K562 (cell line): ENCODE measurements at regions not wholly inside any gene's neighbourhood (a gene's known extent, or its start where the extent isn't known, plus 50 kb on each side); places are given as distances from the start of the nearest gene placed in this dataset.

Source experiments
- ATAC-seq: fragments of 200-7000 bp; cut with Tn5 transposase; 3 replicates; pipeline ENCODE4 v1.9.1; 2020; ENCODE audit warnings: moderate library complexity
- BruUV-seq: library from RNA; stranded (reverse); fragments of 400-500 nt; replicated peaks from 2 replicates; lab custom pipeline; 2021; lab: Mats Ljungman, UMichigan
- CTCF ChIA-PET: fragments of 300-600 bp; formaldehyde crosslinking; extraction: SDS; loops from one replicate; lab custom pipeline; 2021; ENCODE audit warnings: low intra/inter-chr PET ratio; lab: Yijun Ruan, JAX
- POLR2A ChIA-PET: fragments of 300-600, 350-650 bp; sonication (Branson Sonifier 250); formaldehyde crosslinking; extraction: SDS; loops from one replicate; lab custom pipeline; 2021; ENCODE audit warnings: antibody characterized with exemption, inconsistent platforms; lab: Yijun Ruan, JAX
- DNase-seq, 4 experiments: peaks; one replicate each; pipeline versions ENCODE4 v3.0.0 to v3.0.0-alpha.2; 2011 to 2018; ENCODE audit warnings: low spot score in 3 of 4, mixed read lengths in 3 of 4; ENCODE audit errors: extremely low read depth in 1 of 4
- FAIRE-seq: peaks from 2 replicates; lab custom pipeline; 2011; peaks lifted over from hg19 to GRCh38; lab: Jason Lieb, UNC
- H2AFZ ChIP-seq: 2 replicates; pipeline ENCODE4 v1.6.0; 2011; ENCODE audit warnings: low read depth, low read length, control low read depth, inconsistent platforms
- H3K27ac ChIP-seq: fragments of 200-600 bp; 3 replicates; pipeline ENCODE4 v1.8.0; 2011; ENCODE audit warnings: low read depth, mild to moderate bottlenecking, control low read depth, inconsistent platforms, low read length, moderate library complexity, mixed read lengths; ENCODE audit errors: extremely low read depth
- H3K27me3 ChIP-seq, 2 experiments: fragments of 300-600 bp in 1 of 2; 2 replicates in 1 of 2; 3 replicates in 1 of 2; pipeline versions ENCODE4 v1.6.0 to v1.8.0; 2011; ENCODE audit warnings: inconsistent platforms in 2 of 2, low read length in 2 of 2, mild to moderate bottlenecking in 1 of 2, mixed read lengths in 1 of 2, moderate library complexity in 1 of 2; ENCODE audit not compliant: control insufficient read depth in 2 of 2, insufficient read depth in 2 of 2
- H3K36me3 ChIP-seq: fragments of 300-600 bp; 3 replicates; pipeline ENCODE4 v1.8.0; 2011; ENCODE audit warnings: mild to moderate bottlenecking, low read length, inconsistent platforms; ENCODE audit not compliant: control insufficient read depth, insufficient read depth
- H3K4me1 ChIP-seq, 2 experiments: fragments of 200-600 bp in 1 of 2; replicated peaks in 1 of 2; 2 replicates in 1 of 2; 3 replicates in 1 of 2; pipeline versions ENCODE4 v1.5.1 to v1.8.0; 2011; ENCODE audit warnings: inconsistent platforms in 2 of 2, low read length in 2 of 2, mild to moderate bottlenecking in 1 of 2, mixed read lengths in 1 of 2, moderate library complexity in 1 of 2; ENCODE audit not compliant: control insufficient read depth in 2 of 2, insufficient read depth in 2 of 2
- H3K4me2 ChIP-seq: 2 replicates; pipeline ENCODE4 v1.6.1; 2011; ENCODE audit warnings: low read length, control low read depth, inconsistent platforms, mixed read lengths; ENCODE audit not compliant: insufficient read depth
- H3K4me3 ChIP-seq: fragments of 200-600 bp; sonication (generic), shearing (Covaris generic); 2 replicates; pipeline ENCODE4 v1.5.1; 2016; ENCODE audit warnings: control low read depth, inconsistent platforms
- H3K79me2 ChIP-seq: fragments of 200-600 bp; 3 replicates; pipeline ENCODE4 v1.8.0; 2011; ENCODE audit warnings: low read length, inconsistent platforms; ENCODE audit not compliant: control insufficient read depth, insufficient read depth
- H3K9ac ChIP-seq, 2 experiments: 2 replicates each; pipeline versions ENCODE4 v1.6.0 to v1.6.1; 2011; ENCODE audit warnings: low read depth in 2 of 2, low read length in 2 of 2, control low read depth in 1 of 2, inconsistent platforms in 1 of 2, mild to moderate bottlenecking in 1 of 2, mixed read lengths in 1 of 2; ENCODE audit not compliant: insufficient read depth in 1 of 2
- H3K9me1 ChIP-seq: one replicate; pipeline ENCODE4 v1.6.0; 2011; ENCODE audit warnings: inconsistent platforms, mild to moderate bottlenecking, low read length, moderate library complexity; ENCODE audit not compliant: control insufficient read depth, insufficient read depth
- H3K9me3 ChIP-seq: replicated peaks from 2 replicates; pipeline ENCODE4 v1.5.1; 2011; ENCODE audit warnings: low read depth, low read length, inconsistent platforms; ENCODE audit not compliant: control insufficient read depth, insufficient read depth
- H4K20me1 ChIP-seq: replicated peaks from 2 replicates; pipeline ENCODE4 v1.6.1; 2011; ENCODE audit warnings: low read length, inconsistent platforms, mixed read lengths; ENCODE audit not compliant: control insufficient read depth, insufficient read depth
- CBX8 ChIP-seq: fragments of 200-600 bp; sonication (generic); IDR thresholded peaks from 2 replicates; pipeline ENCODE4 v1.6.1; 2012; ENCODE audit warnings: borderline replicate concordance, mixed run types, low read depth, mild to moderate bottlenecking, moderate library complexity, mixed read lengths, low read length, control low read depth, inconsistent platforms; ENCODE audit not compliant: poor library complexity, severe bottlenecking; ENCODE audit errors: extremely low read depth
- CREB1 ChIP-seq, 2 experiments: sonication (generic) in 1 of 2; formaldehyde crosslinking in 1 of 2; IDR thresholded peaks; 2 replicates each; pipeline versions ENCODE4 v1.6.1 to v1.8.0; 2012 to 2022; ENCODE audit warnings: inconsistent platforms in 1 of 2, mild to moderate bottlenecking in 1 of 2, missing genetic modification reagents in 1 of 2, moderate library complexity in 1 of 2
- CXXC5 ChIP-seq: fragments of 250-450 bp; sonication (Bioruptor Pico); IDR thresholded peaks from 2 replicates; pipeline ENCODE4 v1.8.0; 2022; ENCODE audit warnings: inconsistent platforms, mild to moderate bottlenecking, moderate library complexity
- ETV5 ChIP-seq: sonication (generic); formaldehyde crosslinking; IDR thresholded peaks from 2 replicates; pipeline ENCODE4 v1.4.0; 2020; ENCODE audit warnings: low read depth, mild to moderate bottlenecking, missing genetic modification reagents
- KDM5B ChIP-seq: fragments of 200-600 bp; sonication (generic); IDR thresholded peaks from 2 replicates; pipeline ENCODE4 v1.6.1; 2012; ENCODE audit warnings: low read depth, mild to moderate bottlenecking, moderate library complexity, low read length, control low read depth, inconsistent platforms; ENCODE audit not compliant: insufficient replicate concordance
- MEIS2 ChIP-seq: fragments of 450-650 bp; IDR thresholded peaks from 2 replicates; pipeline ENCODE4 v1.6.1; 2014; ENCODE audit warnings: mild to moderate bottlenecking; ENCODE audit not compliant: partially characterized antibody
- NR2C2 ChIP-seq, 2 experiments: fragments of 200-800 bp in 1 of 2; sonication (Bioruptor generic) in 1 of 2; sonication (generic) in 1 of 2; formaldehyde crosslinking in 1 of 2; IDR thresholded peaks; 2 replicates each; pipeline versions ENCODE4 v1.6.1 to v1.8.0; 2016 to 2022; ENCODE audit warnings: mild to moderate bottlenecking in 1 of 2, missing compliant biosample characterization in 1 of 2, missing genetic modification characterization in 1 of 2, missing genetic modification reagents in 1 of 2
- PHF21A ChIP-seq: fragments of 450-650 bp; IDR thresholded peaks from 2 replicates; pipeline ENCODE4 v1.6.1; 2017; ENCODE audit warnings: low read depth, borderline replicate concordance
- POLR2AphosphoS5 ChIP-seq: IDR thresholded peaks from 2 replicates; pipeline ENCODE4 v1.6.1; 2011; ENCODE audit warnings: mild to moderate bottlenecking, low read depth, low read length, moderate library complexity; ENCODE audit not compliant: control insufficient read depth, insufficient read depth
- POLR2B ChIP-seq: fragments of 450-650 bp; IDR thresholded peaks from 2 replicates; pipeline ENCODE4 v1.6.1; 2018; ENCODE audit warnings: low read depth; ENCODE audit not compliant: partially characterized antibody
- RBM39 ChIP-seq: fragments of 200-400 bp; formaldehyde crosslinking; optimal IDR thresholded peaks from 2 replicates; pipeline ENCODE3; 2018; ENCODE audit warnings: low read depth, low read length
- SAFB ChIP-seq: fragments of 200-400 bp; formaldehyde crosslinking; IDR thresholded peaks from 2 replicates; pipeline ENCODE4 v1.6.1; 2017; ENCODE audit warnings: low read depth, low read length, borderline replicate concordance
- SIN3B ChIP-seq: fragments of 450-650 bp; IDR thresholded peaks from 2 replicates; pipeline ENCODE4 v1.6.1; 2017; ENCODE audit warnings: low read depth, mild to moderate bottlenecking, moderate library complexity
- WGBS: fragments of 100-300 bp; shearing (Covaris generic); methylation state at CpG from one replicate; pipeline ENCODE4 v1.1.6; 2016; ENCODE audit warnings: low coverage, mixed read lengths; ENCODE audit not compliant: insufficient coverage; ENCODE audit errors: missing lambda C conversion rate; 5-methylcytosine and 5-hydroxymethylcytosine counted together
- in situ Hi-C: fragments of 300-500 bp; cut with MboI; formaldehyde crosslinking; loops from 4 replicates; pipeline ENCODE4 v1.15.0; 2018; ENCODE audit warnings: inconsistent platforms, mixed read lengths
- intact Hi-C: fragments of 100-400 bp; cut with micrococcal nuclease; formaldehyde crosslinking; loops from 2 replicates; pipeline ENCODE4 v1.14.2; 2022
- TF ChIP-seq, protein P1 (sequence below): fragments of 450-650 bp; formaldehyde crosslinking; IDR thresholded peaks from 2 replicates; pipeline ENCODE4 v1.4.0; 2020; ENCODE audit warnings: mild to moderate bottlenecking
- TF ChIP-seq, protein P2 (sequence below), 2 experiments: fragments of 250-450 bp in 1 of 2; fragments of 450-650 bp in 1 of 2; sonication (Bioruptor Pico) in 1 of 2; IDR thresholded peaks; 2 replicates each; pipeline versions ENCODE4 v1.6.1 to v1.8.0; 2016 to 2021; ENCODE audit warnings: mild to moderate bottlenecking in 2 of 2, moderate library complexity in 2 of 2, missing compliant biosample characterization in 1 of 2, missing genetic modification characterization in 1 of 2

DNA sequence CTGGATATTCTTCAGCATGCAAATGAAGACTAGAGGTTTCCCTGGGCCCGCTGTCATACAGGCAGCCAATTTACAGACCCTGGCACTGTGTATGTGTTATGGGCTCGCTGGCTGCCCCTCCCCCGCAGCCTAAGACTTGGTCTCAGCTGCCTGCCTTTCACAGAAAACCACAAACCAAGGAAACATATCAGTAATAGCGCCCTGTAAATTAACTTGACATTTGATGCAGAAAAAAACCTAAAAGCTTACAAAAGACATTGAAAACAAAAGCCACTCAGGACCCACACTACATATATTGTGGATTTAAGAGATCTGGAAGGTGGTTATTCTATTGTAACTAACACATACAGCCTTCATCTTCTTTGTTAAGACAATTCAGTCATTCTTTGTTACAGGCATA, 287.0 kb upstream of the TMEM161B start:
- Histone ChIP-seq H3K4me2 (no peak overlapping the region), H2AFZ (no peak overlapping the region), H3K4me1 (no peaks in the 10 kb centered on the region), H4K20me1 (no peaks in the 10 kb centered on the region), H3K79me2 (no peaks in the 10 kb centered on the region), H3K36me3 (no peaks in the 10 kb centered on the region), H3K9me1 (no peaks in the 10 kb centered on the region), H3K4me3 (no peak overlapping the region), H3K27ac (no peak overlapping the region), H3K27me3 (no peaks in the 10 kb centered on the region), H3K9me3 (no peaks in the 10 kb centered on the region), H3K9ac (no peak overlapping the region)
- ChIA-PET CTCF (no interaction called here), POLR2A (no interaction called here)
- BruUV-seq, result no TSS peak
- intact Hi-C loops, result no loop called here
- DNase-seq, result peak in 2 of 4 experiments; percentile 5
- no peak for FAIRE-seq
- 0% methylated on average over 4 of the region's 4 CpGs for WGBS
- peak; percentile 39 for TF ChIP-seq MEIS2
- TF ChIP-seq SAFB, result no peak
- in situ Hi-C loops, result no loop called here
- ATAC-seq, result no peak

DNA sequence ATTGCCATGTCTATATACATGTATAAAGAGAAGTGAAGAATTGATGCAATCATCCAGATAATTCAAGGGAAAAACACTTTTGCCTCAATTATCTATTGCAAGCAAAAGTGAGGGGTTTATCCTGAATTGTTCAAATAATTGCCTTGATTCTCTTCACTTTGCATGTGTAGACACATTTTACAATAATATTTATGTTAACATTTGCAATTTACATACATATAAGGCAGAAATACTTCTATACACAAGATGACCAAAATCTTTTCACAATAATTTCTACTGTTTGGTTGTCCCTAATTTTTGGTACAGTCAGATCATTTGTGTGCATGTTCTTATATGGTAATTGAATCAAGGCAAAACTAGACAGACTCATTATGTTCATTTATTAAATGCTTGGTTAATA, 285.3 kb upstream of the TMEM161B start:
- Histone ChIP-seq H3K9me3 (no peaks in the 10 kb centered on the region), H3K79me2 (no peaks in the 10 kb centered on the region), H3K4me2 (no peak overlapping the region), H3K36me3 (no peaks in the 10 kb centered on the region), H2AFZ (no peak overlapping the region), H3K9me1 (no peaks in the 10 kb centered on the region), H3K27ac (no peak overlapping the region), H3K27me3 (no peaks in the 10 kb centered on the region), H3K4me3 (no peak overlapping the region), H4K20me1 (no peaks in the 10 kb centered on the region), H3K4me1 (no peaks in the 10 kb centered on the region), H3K9ac (no peak overlapping the region)
- ATAC-seq (no peak), DNase-seq (no peak), FAIRE-seq (no peak)
- intact Hi-C loops (no loop called here), in situ Hi-C loops (no loop called here)
- POLR2A ChIA-PET, result no interaction called here
- CTCF ChIA-PET, result no interaction called here
- BruUV-seq, result no TSS peak
- TF ChIP-seq RBM39 (no peak), CBX8 (no peak), CXXC5 (CRISPR knock-in tag) (no peak), POLR2B (no peak), NR2C2 (CRISPR knock-in tag; IDR thresholded peaks at IDR 0.05) (no peak), NR2C2 (tag; IDR thresholded peaks at IDR 0.05) (no peak), POLR2AphosphoS5 (no peak), SIN3B (no peak), PHF21A (no peak), ETV5 (CRISPR knock-in tag) (no peak), KDM5B (no peak), CREB1 (IDR thresholded peaks at IDR 0.05) (no peak), CREB1 (CRISPR knock-in tag; IDR thresholded peaks at IDR 0.05) (no peak)
- TF ChIP-seq, protein P1, sequence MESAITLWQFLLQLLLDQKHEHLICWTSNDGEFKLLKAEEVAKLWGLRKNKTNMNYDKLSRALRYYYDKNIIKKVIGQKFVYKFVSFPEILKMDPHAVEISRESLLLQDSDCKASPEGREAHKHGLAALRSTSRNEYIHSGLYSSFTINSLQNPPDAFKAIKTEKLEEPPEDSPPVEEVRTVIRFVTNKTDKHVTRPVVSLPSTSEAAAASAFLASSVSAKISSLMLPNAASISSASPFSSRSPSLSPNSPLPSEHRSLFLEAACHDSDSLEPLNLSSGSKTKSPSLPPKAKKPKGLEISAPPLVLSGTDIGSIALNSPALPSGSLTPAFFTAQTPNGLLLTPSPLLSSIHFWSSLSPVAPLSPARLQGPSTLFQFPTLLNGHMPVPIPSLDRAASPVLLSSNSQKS (CRISPR knock-in tag), result no peak
- TF ChIP-seq, protein P2, sequence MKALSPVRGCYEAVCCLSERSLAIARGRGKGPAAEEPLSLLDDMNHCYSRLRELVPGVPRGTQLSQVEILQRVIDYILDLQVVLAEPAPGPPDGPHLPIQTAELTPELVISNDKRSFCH (CRISPR knock-in tag; IDR thresholded peaks at IDR 0.05), result no peak
- TF ChIP-seq, protein P2 (tag; IDR thresholded peaks at IDR 0.05), result no peak
